Kidney epithelial cell (primary cell): ENCODE measurements at regions not wholly inside any gene's neighbourhood (a gene's known extent, or its start where the extent isn't known, plus 50 kb on each side); places are given as distances from the start of the nearest gene placed in this dataset.

ENCODE experiments used
- DNase-seq: peaks from one replicate; pipeline ENCODE4 v3.0.0-alpha.2; 2010; ENCODE audit warnings: low read depth
- H3K27me3 ChIP-seq: 2 replicates; pipeline ENCODE4 v1.6.0; 2011; ENCODE audit warnings: low read length; ENCODE audit not compliant: control insufficient read depth, insufficient read depth
- H3K36me3 ChIP-seq: 2 replicates; pipeline ENCODE4 v1.5.1; 2011; ENCODE audit warnings: low read length; ENCODE audit not compliant: control insufficient read depth, insufficient read depth
- H3K4me3 ChIP-seq: 2 replicates; pipeline ENCODE4 v1.5.1; 2011; ENCODE audit warnings: low read depth, mild to moderate bottlenecking, control low read depth, low read length
- CTCF ChIP-seq: IDR thresholded peaks from 2 replicates; pipeline ENCODE4 v1.5.1; 2011; ENCODE audit warnings: mild to moderate bottlenecking, moderate library complexity, low read length, control low read depth, inconsistent platforms; ENCODE audit not compliant: insufficient read depth, poor library complexity, severe bottlenecking

GRCh38 chr16:86289907-86290306 lies 220.4 kb upstream of the FOXF1 start:
- Histone ChIP-seq H3K4me3 (no peak overlapping the region), H3K36me3 (no peaks in the 10 kb centered on the region), H3K27me3 (peaks cover 81% of the 10 kb centered on the region)
- TF ChIP-seq CTCF, result no peak
- no peak for DNase-seq

- no peak for DNase-seq
- Histone ChIP-seq H3K36me3 (no peaks in the 10 kb centered on the region), H3K4me3 (no peak overlapping the region), H3K27me3 (peaks cover 80% of the 10 kb centered on the region)
- TF ChIP-seq CTCF, result no peak
Observed at GRCh38 chr16:86291491-86291890, 218.8 kb upstream of the FOXF1 start.

- Histone ChIP-seq H3K4me3 (no peak overlapping the region), H3K36me3 (no peaks in the 10 kb centered on the region), H3K27me3 (peaks cover 80% of the 10 kb centered on the region)
- no peak for DNase-seq
- no peak for TF ChIP-seq CTCF
Observed at GRCh38 chr16:86292171-86292775, 218.1 kb upstream of the FOXF1 start.

- Histone ChIP-seq H3K4me3 (no peak overlapping the region), H3K36me3 (no peaks in the 10 kb centered on the region), H3K27me3 (peaks cover 80% of the 10 kb centered on the region)
- DNase-seq, result no peak
- TF ChIP-seq CTCF, result no peak
Observed at GRCh38 chr16:86292942-86293341, 217.4 kb upstream of the FOXF1 start.

- no peak overlapping the region for H3K4me3 ChIP-seq
- no peak for DNase-seq
- no peak for TF ChIP-seq CTCF
- H3K27me3 ChIP-seq, result peaks cover 80% of the 10 kb centered on the region
- H3K36me3 ChIP-seq, result no peaks in the 10 kb centered on the region
Observed at GRCh38 chr16:86293906-86294305, 216.4 kb upstream of the FOXF1 start.

- no peak for TF ChIP-seq CTCF
- Histone ChIP-seq H3K36me3 (no peaks in the 10 kb centered on the region), H3K27me3 (peaks cover 78% of the 10 kb centered on the region), H3K4me3 (no peak overlapping the region)
- no peak for DNase-seq
Observed at GRCh38 chr16:86294535-86295196, 215.7 kb upstream of the FOXF1 start.
